IMR-90 (cell line): ENCODE measurements at regions not wholly inside any gene's neighbourhood (a gene's known extent, or its start where the extent isn't known, plus 50 kb on each side); places are given as distances from the start of the nearest gene placed in this dataset.

ENCODE experiments used
- CTCF ChIP-seq: conservative IDR thresholded peaks from 2 replicates; pipeline ENCODE4 v1.5.1; 2012; ENCODE audit warnings: mild to moderate bottlenecking, low read depth, low read length, improper control_type of control experiment
- MAFK ChIP-seq: IDR thresholded peaks from 2 replicates; pipeline ENCODE4 v1.6.1; 2012; ENCODE audit warnings: low read depth, low read length, improper control_type of control experiment
- POLR2A ChIP-seq: IDR thresholded peaks from 2 replicates; pipeline ENCODE4 v1.6.1; 2012; ENCODE audit warnings: mild to moderate bottlenecking, low read depth, low read length

DNA sequence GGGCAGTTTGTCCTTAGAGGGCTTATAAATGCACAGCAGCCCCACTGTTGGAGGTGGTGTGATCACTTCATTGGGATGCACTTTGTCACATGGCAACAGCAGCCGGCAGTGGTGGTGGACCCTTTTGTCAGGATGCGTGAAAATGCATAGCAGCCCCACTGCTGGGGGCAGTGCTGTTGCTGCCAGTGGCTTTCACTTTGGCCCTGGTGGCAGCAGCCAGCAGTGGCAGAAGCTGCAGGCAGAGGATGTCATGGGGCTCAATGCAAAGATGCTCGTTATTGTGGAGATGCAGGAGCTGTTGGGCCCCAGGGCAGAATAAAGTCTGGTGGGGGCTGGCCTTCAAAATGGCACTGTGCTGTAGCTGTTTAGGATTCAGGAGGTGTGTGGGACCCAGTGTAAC lies 173.0 kb upstream of the DAAM1 start:
- TF ChIP-seq POLR2A (no peak), CTCF (no peak), MAFK (no peak)
